Activated CD4-positive, alpha-beta T cell treated with anti-CD3 and anti-CD28 coated beads for 1 hour (primary cell): ENCODE measurements at regions not wholly inside any gene's neighbourhood (a gene's known extent, or its start where the extent isn't known, plus 50 kb on each side); places are given as distances from the start of the nearest gene placed in this dataset.
"Not testable (repeated sequence)": the region's sequence is repeated elsewhere in the genome, so short reads cannot be mapped to it uniquely, and the experiment has no call there.

Source experiments
- DNase-seq: peaks from one replicate; pipeline ENCODE4 v3.0.0-alpha.2; 2020

- no peak for DNase-seq
Observed at GRCh38 chr3:72161881-72162595, 377.1 kb upstream of the PROK2 start.

GRCh38 chr3:72161285-72161684 is 376.3 kb upstream of the PROK2 start:
- DNase-seq, result not testable (repeated sequence)

GRCh38 chr3:72160351-72160750 is 375.4 kb upstream of the PROK2 start:
- DNase-seq, result no peak

- no peak for DNase-seq
Observed at GRCh38 chr3:72159487-72159886, 374.5 kb upstream of the PROK2 start.

- DNase-seq, result no peak
Observed at GRCh38 chr3:72158639-72159326, 373.8 kb upstream of the PROK2 start.

GRCh38 chr3:72157748-72158638 is 373.0 kb upstream of the PROK2 start:
- no peak for DNase-seq

GRCh38 chr3:72155391-72156064 is 370.6 kb upstream of the PROK2 start:
- no peak for DNase-seq

GRCh38 chr3:72154391-72155335 is 369.7 kb upstream of the PROK2 start:
- no peak for DNase-seq

GRCh38 chr3:72153477-72154314 is 368.7 kb upstream of the PROK2 start:
- DNase-seq, result no peak

- no peak for DNase-seq
Observed at GRCh38 chr3:72152551-72153476, 367.9 kb upstream of the PROK2 start.

- DNase-seq, result no peak
Observed at GRCh38 chr3:72151465-72152238, 366.7 kb upstream of the PROK2 start.

- no peak for DNase-seq
Observed at GRCh38 chr3:72150634-72151412, 365.9 kb upstream of the PROK2 start.

GRCh38 chr3:72149645-72150300 is 364.8 kb upstream of the PROK2 start:
- no peak for DNase-seq

GRCh38 chr3:72147600-72147999 is 362.7 kb upstream of the PROK2 start:
- no peak for DNase-seq

GRCh38 chr3:72145506-72146380 is 360.8 kb upstream of the PROK2 start:
- no peak for DNase-seq

GRCh38 chr3:72144773-72145505 is 360.0 kb upstream of the PROK2 start:
- no peak for DNase-seq
